ENCODE measurements at regions not wholly inside any gene's neighbourhood (a gene's known extent, or its start where the extent isn't known, plus 50 kb on each side); places are given as distances from the start of the nearest gene placed in this dataset.

DNA sequence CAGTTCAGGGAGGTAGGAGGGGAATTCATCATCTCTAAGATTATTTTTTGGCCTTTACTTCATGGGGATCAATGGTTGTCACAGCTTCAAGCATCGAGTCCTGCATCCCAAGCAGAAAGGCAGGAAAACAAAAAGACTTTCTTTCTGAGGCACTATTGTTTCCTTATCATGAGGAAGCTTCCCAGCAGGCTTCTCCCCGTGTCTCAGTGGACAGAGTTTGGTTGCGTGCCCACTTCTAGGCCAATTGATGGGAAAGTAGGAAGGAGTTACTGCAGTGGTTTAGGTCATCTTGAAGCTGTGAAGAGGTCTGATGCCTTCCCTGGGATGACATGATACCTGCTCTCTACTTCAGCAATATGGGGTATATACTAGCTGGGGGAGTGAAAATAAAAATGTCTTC, 175.3 kb upstream of the CDH13 start:
- DNase-seq (ENCODE audit: extremely low read depth, low read depth) = no peak
- TF ChIP-seq, protein P1, sequence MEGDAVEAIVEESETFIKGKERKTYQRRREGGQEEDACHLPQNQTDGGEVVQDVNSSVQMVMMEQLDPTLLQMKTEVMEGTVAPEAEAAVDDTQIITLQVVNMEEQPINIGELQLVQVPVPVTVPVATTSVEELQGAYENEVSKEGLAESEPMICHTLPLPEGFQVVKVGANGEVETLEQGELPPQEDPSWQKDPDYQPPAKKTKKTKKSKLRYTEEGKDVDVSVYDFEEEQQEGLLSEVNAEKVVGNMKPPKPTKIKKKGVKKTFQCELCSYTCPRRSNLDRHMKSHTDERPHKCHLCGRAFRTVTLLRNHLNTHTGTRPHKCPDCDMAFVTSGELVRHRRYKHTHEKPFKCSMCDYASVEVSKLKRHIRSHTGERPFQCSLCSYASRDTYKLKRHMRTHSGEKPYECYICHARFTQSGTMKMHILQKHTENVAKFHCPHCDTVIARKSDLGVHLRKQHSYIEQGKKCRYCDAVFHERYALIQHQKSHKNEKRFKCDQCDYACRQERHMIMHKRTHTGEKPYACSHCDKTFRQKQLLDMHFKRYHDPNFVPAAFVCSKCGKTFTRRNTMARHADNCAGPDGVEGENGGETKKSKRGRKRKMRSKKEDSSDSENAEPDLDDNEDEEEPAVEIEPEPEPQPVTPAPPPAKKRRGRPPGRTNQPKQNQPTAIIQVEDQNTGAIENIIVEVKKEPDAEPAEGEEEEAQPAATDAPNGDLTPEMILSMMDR (IDR thresholded peaks at IDR 0.05; ENCODE audit: low read depth, low read length) = no peak

- no peak for DNase-seq (ENCODE audit: extremely low read depth, low read depth)
- TF ChIP-seq, protein P1 (IDR thresholded peaks at IDR 0.05; ENCODE audit: low read depth, low read length) = no peak
These were observed 186.4 kb upstream of the CDH13 start for GRCh38 chr16:82440336-82440735.

DNA sequence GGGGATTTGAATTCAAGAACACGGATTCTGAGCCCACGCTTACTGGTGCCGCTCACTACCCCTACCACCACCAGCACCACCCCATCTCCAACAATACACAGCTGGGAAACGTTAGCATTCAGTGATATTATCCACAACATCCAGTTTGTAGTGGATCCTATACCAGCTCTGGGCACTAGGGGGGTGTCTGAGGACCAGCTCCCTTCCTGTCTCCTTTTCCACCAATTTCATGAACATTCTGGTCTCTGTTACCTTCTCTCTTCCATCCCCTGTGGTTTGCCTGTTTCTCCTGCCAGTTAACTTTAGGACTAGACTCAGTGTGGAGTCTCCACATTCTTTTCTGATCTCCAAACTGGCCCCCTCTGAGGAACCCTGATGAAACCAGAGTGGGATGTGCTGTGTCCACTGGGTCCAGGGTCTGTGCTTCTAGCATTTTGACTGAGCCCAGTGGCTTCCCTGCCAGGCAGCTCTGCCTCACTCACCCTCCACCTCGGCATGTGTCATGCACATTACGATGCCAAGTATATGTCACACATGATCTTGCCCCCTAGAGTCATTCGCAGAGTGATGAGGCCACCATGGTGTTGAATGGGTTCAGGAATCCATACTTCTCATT, 187.0 kb upstream of the CDH13 start:
- TF ChIP-seq, protein P1 (IDR thresholded peaks at IDR 0.05; ENCODE audit: low read depth, low read length) = peak; percentile 38
- DNase-seq (ENCODE audit: extremely low read depth, low read depth) = no peak

- no peak for DNase-seq (ENCODE audit: extremely low read depth, low read depth)
- TF ChIP-seq, protein P1 (IDR thresholded peaks at IDR 0.05; ENCODE audit: low read depth, low read length) = no peak
These were observed 193.7 kb upstream of the CDH13 start for GRCh38 chr16:82433042-82433441.

- DNase-seq (ENCODE audit: extremely low read depth, low read depth) = no peak
- TF ChIP-seq, protein P1 (IDR thresholded peaks at IDR 0.05; ENCODE audit: low read depth, low read length) = no peak
These were observed 194.5 kb upstream of the CDH13 start for GRCh38 chr16:82432261-82432660.

DNA sequence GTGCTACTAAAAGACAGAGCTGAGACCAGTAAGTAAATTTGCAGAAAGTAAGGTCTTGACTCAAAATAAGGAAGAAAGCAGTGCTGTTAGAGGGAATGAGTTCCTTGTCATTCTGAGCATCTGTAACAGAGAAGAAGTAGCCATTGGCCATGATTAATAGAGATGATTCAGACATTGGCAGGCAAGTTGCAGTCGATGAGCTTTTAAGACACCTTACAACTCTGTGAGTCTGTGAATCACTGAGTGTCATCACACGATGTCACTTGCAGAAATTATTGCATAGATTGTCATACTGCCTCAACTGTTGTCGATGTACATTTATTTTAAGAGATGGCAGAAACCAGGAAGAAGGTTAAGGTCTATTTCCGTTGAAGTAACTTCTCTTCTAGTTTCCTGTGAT, 201.1 kb upstream of the CDH13 start:
- TF ChIP-seq, protein P1 (IDR thresholded peaks at IDR 0.05; ENCODE audit: low read depth, low read length) = no peak

DNA sequence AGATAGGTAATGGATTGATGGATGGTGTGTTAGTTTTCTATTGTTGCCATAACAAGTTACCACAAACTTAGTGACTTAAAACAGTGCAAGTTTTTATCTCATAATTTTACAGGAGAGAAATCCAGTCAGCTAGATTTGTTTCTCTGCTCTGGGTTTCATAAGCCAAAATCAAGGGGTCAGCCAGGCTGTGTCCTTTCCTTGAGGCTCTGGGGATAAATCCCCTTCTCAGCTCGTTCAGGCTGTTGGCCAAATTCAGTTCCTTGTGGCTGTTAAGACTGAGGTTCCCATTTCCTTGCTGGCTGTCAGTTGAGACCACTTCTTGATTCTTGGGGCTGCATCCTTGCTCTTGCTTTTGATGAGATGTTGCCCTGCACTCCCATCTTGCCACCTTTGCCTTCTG, 204.9 kb upstream of the CDH13 start:
- TF ChIP-seq, protein P1 (IDR thresholded peaks at IDR 0.05; ENCODE audit: low read depth, low read length) = no peak
- DNase-seq (ENCODE audit: extremely low read depth, low read depth) = no peak

More for the DNA sequence above, 201.1 kb upstream of the CDH13 start:
- no peak for DNase-seq (ENCODE audit: extremely low read depth, low read depth)
